SJCRH30 (cell line): ENCODE measurements at regions not wholly inside any gene's neighbourhood (a gene's known extent, or its start where the extent isn't known, plus 50 kb on each side); places are given as distances from the start of the nearest gene placed in this dataset.
"Not testable (repeated sequence)": the region's sequence is repeated elsewhere in the genome, so short reads cannot be mapped to it uniquely, and the experiment has no call there.

Experiments
- DNase-seq, 2 experiments: peaks; one replicate each; pipeline ENCODE4 v3.0.0-alpha.2; 2015 to 2020
- H3K27ac ChIP-seq: fragments of 250-450 bp; sonication (Bioruptor Pico); 2 replicates; pipeline ENCODE4 v1.5.1; 2020; ENCODE audit warnings: mild to moderate bottlenecking, moderate library complexity
- H3K27me3 ChIP-seq: fragments of 250-450 bp; sonication (Bioruptor Pico); 2 replicates; pipeline ENCODE4 v1.5.1; 2020; ENCODE audit warnings: mild to moderate bottlenecking, moderate library complexity
- H3K36me3 ChIP-seq: fragments of 250-450 bp; sonication (Bioruptor Pico); 2 replicates; pipeline ENCODE4 v1.5.1; 2020; ENCODE audit warnings: mild to moderate bottlenecking, moderate library complexity
- H3K4me1 ChIP-seq: fragments of 250-450 bp; sonication (Bioruptor Pico); 2 replicates; pipeline ENCODE4 v1.5.1; 2020; ENCODE audit warnings: mild to moderate bottlenecking, moderate library complexity
- H3K4me3 ChIP-seq: fragments of 250-450 bp; sonication (Bioruptor Pico); 2 replicates; pipeline ENCODE4 v1.5.1; 2020; ENCODE audit warnings: mild to moderate bottlenecking, moderate library complexity
- H3K9me3 ChIP-seq: fragments of 250-450 bp; sonication (Bioruptor Pico); replicated peaks from 2 replicates; pipeline ENCODE4 v1.5.1; 2020; ENCODE audit warnings: mild to moderate bottlenecking, moderate library complexity

- no peak overlapping the region for H3K27ac ChIP-seq
- no peaks in the 10 kb centered on the region for H3K36me3 ChIP-seq
- H3K27me3 ChIP-seq = no peaks in the 10 kb centered on the region
- H3K4me3 ChIP-seq = no peak overlapping the region
- DNase-seq = no peak
- no peaks in the 10 kb centered on the region for H3K4me1 ChIP-seq
- H3K9me3 ChIP-seq = no peaks in the 10 kb centered on the region
These were observed 80.0 kb downstream of the SHOX2 start for GRCh38 chr3:158026236-158026635.

- H3K36me3 ChIP-seq, H3K9me3 ChIP-seq, H3K27ac ChIP-seq, DNase-seq, H3K4me3 ChIP-seq, H3K27me3 ChIP-seq, H3K4me1 ChIP-seq: not testable (repeated sequence)
These were observed 86.3 kb downstream of the SHOX2 start for GRCh38 chr3:158019897-158020296.

- Histone ChIP-seq H3K36me3 (no peaks in the 10 kb centered on the region), H3K27me3 (no peaks in the 10 kb centered on the region), H3K9me3 (no peaks in the 10 kb centered on the region), H3K4me3 (no peak overlapping the region), H3K27ac (no peak overlapping the region), H3K4me1 (no peaks in the 10 kb centered on the region)
- no peak for DNase-seq
These were observed 87.8 kb downstream of the SHOX2 start for GRCh38 chr3:158018462-158018861.

GRCh38 chr3:158012901-158013300, 93.3 kb downstream of the SHOX2 start:
- no peaks in the 10 kb centered on the region for H3K27me3 ChIP-seq
- H3K4me3 ChIP-seq = no peak overlapping the region
- DNase-seq = no peak
- no peaks in the 10 kb centered on the region for H3K4me1 ChIP-seq
- no peaks in the 10 kb centered on the region for H3K36me3 ChIP-seq
- H3K27ac ChIP-seq = no peak overlapping the region
- H3K9me3 ChIP-seq = no peaks in the 10 kb centered on the region

- no peak for DNase-seq
- no peak overlapping the region for H3K27ac ChIP-seq
These were observed 100.7 kb downstream of the SHOX2 start for GRCh38 chr3:158005391-158006100.

GRCh38 chr3:157999246-157999645, 107.0 kb downstream of the SHOX2 start:
- peak in 1 of 2 experiments; percentile 2 for DNase-seq
- H3K4me3 ChIP-seq = no peak overlapping the region
- no peak overlapping the region for H3K27ac ChIP-seq
- no peaks in the 10 kb centered on the region for H3K4me1 ChIP-seq
- H3K36me3 ChIP-seq = no peaks in the 10 kb centered on the region
- no peaks in the 10 kb centered on the region; the same call in 1 of the 2 replicates for H3K9me3 ChIP-seq
- H3K27me3 ChIP-seq = no peaks in the 10 kb centered on the region

More at GRCh38 chr3:158005391-158006100, 100.7 kb downstream of the SHOX2 start:
- no peak overlapping the region for H3K4me3 ChIP-seq
- no peaks in the 10 kb centered on the region for H3K36me3 ChIP-seq
- H3K27me3 ChIP-seq = no peaks in the 10 kb centered on the region
- no peaks in the 10 kb centered on the region for H3K9me3 ChIP-seq
- H3K4me1 ChIP-seq = no peaks in the 10 kb centered on the region

- DNase-seq = no peak
These were observed 123.9 kb downstream of the SHOX2 start for GRCh38 chr3:157982359-157982758.

GRCh38 chr3:157981819-157982218, 124.4 kb downstream of the SHOX2 start:
- Histone ChIP-seq H3K4me3 (no peak overlapping the region), H3K4me1 (no peaks in the 10 kb centered on the region), H3K27me3 (no peaks in the 10 kb centered on the region), H3K9me3 (no peaks in the 10 kb centered on the region), H3K27ac (no peak overlapping the region), H3K36me3 (no peaks in the 10 kb centered on the region)
- DNase-seq = no peak

More at GRCh38 chr3:157982359-157982758, 123.9 kb downstream of the SHOX2 start:
- Histone ChIP-seq H3K9me3 (no peaks in the 10 kb centered on the region), H3K4me3 (no peak overlapping the region), H3K4me1 (no peaks in the 10 kb centered on the region), H3K36me3 (no peaks in the 10 kb centered on the region), H3K27me3 (no peaks in the 10 kb centered on the region), H3K27ac (no peak overlapping the region)

GRCh38 chr3:157979022-157979421, 127.2 kb downstream of the SHOX2 start:
- no peaks in the 10 kb centered on the region for H3K27me3 ChIP-seq
- H3K27ac ChIP-seq = no peak overlapping the region
- no peaks in the 10 kb centered on the region for H3K4me1 ChIP-seq
- no peaks in the 10 kb centered on the region for H3K36me3 ChIP-seq
- H3K9me3 ChIP-seq = no peaks in the 10 kb centered on the region
- no peak overlapping the region for H3K4me3 ChIP-seq
- DNase-seq = no peak

- no peak overlapping the region for H3K4me3 ChIP-seq
- no peak overlapping the region for H3K27ac ChIP-seq
- no peaks in the 10 kb centered on the region for H3K4me1 ChIP-seq
- no peaks in the 10 kb centered on the region for H3K9me3 ChIP-seq
- no peak for DNase-seq
- no peaks in the 10 kb centered on the region for H3K36me3 ChIP-seq
- no peaks in the 10 kb centered on the region for H3K27me3 ChIP-seq
These were observed 144.6 kb downstream of the SHOX2 start for GRCh38 chr3:157961665-157962064.

GRCh38 chr3:157958457-157958856, 147.8 kb downstream of the SHOX2 start:
- DNase-seq = no peak

GRCh38 chr3:157956850-157957249, 149.4 kb downstream of the SHOX2 start:
- no peaks in the 10 kb centered on the region for H3K36me3 ChIP-seq
- no peaks in the 10 kb centered on the region for H3K9me3 ChIP-seq
- H3K27me3 ChIP-seq = no peaks in the 10 kb centered on the region
- H3K4me3 ChIP-seq = no peak overlapping the region
- no peak overlapping the region for H3K27ac ChIP-seq
- DNase-seq = no peak
- no peaks in the 10 kb centered on the region for H3K4me1 ChIP-seq

More at GRCh38 chr3:157958457-157958856, 147.8 kb downstream of the SHOX2 start:
- Histone ChIP-seq H3K36me3 (no peaks in the 10 kb centered on the region), H3K27ac (no peak overlapping the region), H3K4me3 (no peak overlapping the region), H3K4me1 (no peaks in the 10 kb centered on the region), H3K9me3 (no peaks in the 10 kb centered on the region), H3K27me3 (no peaks in the 10 kb centered on the region)

GRCh38 chr3:157956176-157956575, 150.0 kb downstream of the SHOX2 start:
- no peaks in the 10 kb centered on the region for H3K27me3 ChIP-seq
- H3K36me3 ChIP-seq = no peaks in the 10 kb centered on the region
- no peaks in the 10 kb centered on the region for H3K4me1 ChIP-seq
- no peak overlapping the region for H3K4me3 ChIP-seq
- H3K27ac ChIP-seq = no peak overlapping the region
- H3K9me3 ChIP-seq = no peaks in the 10 kb centered on the region
- DNase-seq = no peak

- no peaks in the 10 kb centered on the region for H3K9me3 ChIP-seq
- no peak overlapping the region for H3K4me3 ChIP-seq
- no peaks in the 10 kb centered on the region for H3K27me3 ChIP-seq
- no peaks in the 10 kb centered on the region for H3K36me3 ChIP-seq
- H3K27ac ChIP-seq = no peak overlapping the region
- no peak for DNase-seq
- H3K4me1 ChIP-seq = no peaks in the 10 kb centered on the region
These were observed 152.7 kb downstream of the SHOX2 start for GRCh38 chr3:157953565-157953964.

GRCh38 chr3:157948605-157949383, 157.4 kb downstream of the SHOX2 start:
- Histone ChIP-seq H3K4me3 (no peak overlapping the region), H3K27ac (no peak overlapping the region), H3K27me3 (no peaks in the 10 kb centered on the region), H3K4me1 (no peaks in the 10 kb centered on the region), H3K9me3 (no peaks in the 10 kb centered on the region), H3K36me3 (no peaks in the 10 kb centered on the region)
- no peak for DNase-seq
